ENCODE measurements at regions not wholly inside any gene's neighbourhood (a gene's known extent, or its start where the extent isn't known, plus 50 kb on each side); places are given as distances from the start of the nearest gene placed in this dataset.

DNA sequence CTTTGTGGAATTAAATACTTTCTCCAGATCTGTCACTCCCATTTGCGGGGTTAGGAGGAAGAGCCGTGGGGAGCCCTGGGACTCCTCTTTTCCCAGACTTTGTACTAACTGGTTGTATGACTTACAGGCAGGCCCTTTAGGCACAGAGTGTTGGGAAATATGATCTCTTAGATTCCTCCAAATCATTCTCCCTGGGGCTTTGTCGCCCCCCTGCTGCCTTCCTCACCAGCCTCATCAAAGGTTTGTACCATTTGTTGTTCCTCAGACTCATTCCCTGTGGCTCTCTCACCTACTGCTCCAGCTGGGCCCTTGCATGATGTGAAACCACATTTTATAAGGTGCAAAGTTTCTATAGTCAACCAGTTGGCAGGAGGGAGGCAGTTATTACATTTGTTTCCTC, 56.4 kb downstream of the CRYGS start:
- DNase-seq: no peak

- DNase-seq: no peak
Observed at GRCh38 chr3:186487037-186487436, 57.1 kb downstream of the CRYGS start.

GRCh38 chr3:186483611-186484340, 60.4 kb downstream of the CRYGS start:
- no peak for DNase-seq

- no peak for DNase-seq
Observed at GRCh38 chr3:186481526-186481925, 62.7 kb downstream of the CRYGS start.

GRCh38 chr3:186477876-186478275, 66.3 kb downstream of the CRYGS start:
- no peak for DNase-seq

DNA sequence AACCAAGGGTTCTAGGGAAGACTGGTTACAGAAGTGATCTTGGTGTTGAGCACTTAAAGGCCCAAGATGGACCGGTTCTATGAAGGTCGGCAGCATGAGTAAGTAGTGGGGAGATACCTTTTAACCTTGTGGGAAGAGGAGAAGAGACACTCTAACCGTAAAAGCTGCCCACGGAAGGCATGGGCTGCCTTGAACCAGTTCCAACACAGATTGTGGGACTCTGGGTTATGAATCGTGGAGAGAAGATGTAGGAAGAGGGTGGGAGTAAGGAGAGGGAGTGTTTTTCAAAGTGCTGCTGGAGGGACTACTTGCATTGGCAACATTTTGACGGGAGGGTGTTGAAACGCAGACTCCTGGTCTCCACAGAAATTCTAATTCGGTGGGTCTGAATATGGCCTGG, 67.1 kb downstream of the CRYGS start:
- no peak for DNase-seq

- DNase-seq: no peak
Observed at GRCh38 chr3:186476541-186476940, 67.6 kb downstream of the CRYGS start.

DNA sequence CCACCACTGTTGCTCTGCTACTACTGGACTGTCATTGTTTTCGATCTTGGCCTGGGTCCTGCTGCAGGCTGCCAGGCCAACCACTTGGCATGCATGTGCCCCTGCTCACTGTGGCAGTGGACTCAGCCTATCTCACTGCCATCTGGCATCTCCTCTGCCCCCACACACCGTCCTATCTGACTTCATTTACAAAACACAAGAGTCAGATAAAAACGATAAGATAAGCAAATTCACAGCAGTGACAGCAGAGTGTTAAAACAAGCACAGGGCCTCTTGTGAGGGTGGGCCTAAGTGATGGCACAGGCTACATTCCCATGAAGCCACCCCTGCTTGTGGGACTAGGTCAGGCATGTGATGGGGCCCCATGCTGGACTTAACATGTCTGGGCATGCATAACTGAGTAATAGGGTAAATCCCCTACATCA, 68.1 kb downstream of the CRYGS start:
- DNase-seq: no peak

DNA sequence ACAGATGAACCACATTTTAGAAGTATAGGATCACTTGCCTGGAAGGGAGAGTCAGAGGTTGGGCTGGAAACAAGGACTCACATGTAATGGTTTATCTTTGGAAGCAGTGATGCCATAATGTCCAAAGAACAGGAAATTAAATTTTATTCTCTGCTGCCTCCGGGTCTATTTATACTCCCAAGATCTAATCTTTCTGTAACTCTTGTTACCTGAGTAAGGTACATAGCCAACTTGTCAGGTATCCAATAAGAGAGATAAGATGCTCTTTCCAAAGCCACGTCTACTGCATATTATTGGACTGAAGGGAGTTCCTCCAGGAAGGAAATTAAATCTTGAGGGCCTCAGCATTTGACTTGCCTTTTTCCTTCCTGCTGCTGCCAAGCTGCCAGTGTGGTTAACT, 71.0 kb downstream of the CRYGS start:
- DNase-seq: no peak

- no peak for DNase-seq
Observed at GRCh38 chr3:186472456-186473008, 71.6 kb downstream of the CRYGS start.

DNA sequence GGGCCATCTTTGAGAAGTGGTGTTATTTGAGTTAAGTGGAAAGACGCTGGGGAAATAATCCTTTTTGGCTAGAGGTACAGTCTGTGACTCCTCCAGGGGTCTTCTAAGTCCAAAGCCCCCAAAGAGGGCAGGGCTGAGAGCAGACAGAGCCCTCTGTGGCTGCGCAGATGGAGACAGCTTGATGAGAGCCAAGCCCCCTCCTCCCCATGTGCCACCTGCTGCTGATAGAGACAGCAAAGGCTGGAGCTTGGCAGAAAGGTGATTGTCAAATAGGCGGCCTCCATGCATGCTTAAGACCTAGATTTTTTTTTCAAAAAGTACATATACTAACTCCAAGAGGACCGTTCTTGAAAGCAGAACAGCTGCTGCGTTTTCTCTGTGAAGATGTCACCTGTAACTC, 72.4 kb downstream of the CRYGS start:
- DNase-seq: no peak

GRCh38 chr3:186469525-186469924, 74.7 kb downstream of the CRYGS start:
- no peak for DNase-seq

- no peak for DNase-seq
Observed at GRCh38 chr3:186467969-186468368, 76.2 kb downstream of the CRYGS start.

GRCh38 chr3:186466391-186466974, 77.7 kb downstream of the CRYGS start:
- no peak for DNase-seq

DNA sequence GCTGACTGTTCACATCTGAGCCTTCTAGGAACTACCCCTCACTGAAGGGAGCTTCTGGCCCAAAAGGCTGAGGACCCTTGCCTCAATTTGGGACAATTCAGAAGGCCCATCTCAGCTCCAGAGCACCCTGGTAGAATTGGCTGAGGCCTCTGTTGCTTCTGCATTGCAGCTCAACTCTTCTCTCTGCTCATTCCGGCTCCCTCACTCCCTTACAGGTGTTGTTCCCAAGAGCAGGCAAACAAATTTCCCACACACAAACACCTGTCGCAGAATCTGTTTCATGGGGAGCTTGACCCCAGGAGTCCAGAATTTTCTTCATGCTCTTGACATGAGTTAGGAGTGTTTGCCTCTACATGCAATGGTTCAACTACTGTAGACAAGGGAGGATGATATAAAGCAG, 78.7 kb downstream of the CRYGS start:
- DNase-seq: no peak

DNA sequence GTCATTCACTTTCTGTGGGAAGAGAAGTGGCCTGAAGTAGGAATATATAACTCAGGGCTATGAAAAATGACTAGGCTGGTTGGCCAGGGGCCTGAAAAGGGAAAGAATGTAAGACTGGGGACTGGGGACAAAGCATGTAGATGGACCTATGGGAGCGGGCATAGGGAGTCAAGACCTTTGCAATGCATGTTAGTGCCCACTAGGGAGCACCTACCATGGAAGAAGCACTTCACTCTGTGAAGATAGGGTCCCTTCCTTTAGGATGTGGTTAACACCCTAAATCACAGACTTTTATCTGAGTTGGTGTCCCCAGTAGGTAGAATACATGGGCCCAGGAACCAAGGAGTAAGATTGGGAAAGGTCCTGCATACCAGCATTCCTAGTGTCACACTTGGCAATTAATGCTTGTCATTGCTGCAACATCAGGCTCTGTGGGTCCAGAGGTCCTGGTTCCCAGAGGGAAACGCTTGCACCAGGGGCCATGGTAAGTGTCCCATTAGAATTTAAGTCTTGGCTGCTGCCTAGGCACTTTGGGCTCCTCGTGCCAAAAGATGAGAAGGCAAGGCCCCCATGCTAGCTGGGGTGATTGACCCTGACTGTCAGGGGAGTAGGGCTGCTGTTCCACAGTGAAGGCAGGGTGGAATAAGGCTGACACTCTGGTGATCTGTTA, 79.6 kb downstream of the CRYGS start:
- DNase-seq: peak; percentile 7

- no peak for DNase-seq
Observed at GRCh38 chr3:186461141-186461540, 83.0 kb downstream of the CRYGS start.

DNA sequence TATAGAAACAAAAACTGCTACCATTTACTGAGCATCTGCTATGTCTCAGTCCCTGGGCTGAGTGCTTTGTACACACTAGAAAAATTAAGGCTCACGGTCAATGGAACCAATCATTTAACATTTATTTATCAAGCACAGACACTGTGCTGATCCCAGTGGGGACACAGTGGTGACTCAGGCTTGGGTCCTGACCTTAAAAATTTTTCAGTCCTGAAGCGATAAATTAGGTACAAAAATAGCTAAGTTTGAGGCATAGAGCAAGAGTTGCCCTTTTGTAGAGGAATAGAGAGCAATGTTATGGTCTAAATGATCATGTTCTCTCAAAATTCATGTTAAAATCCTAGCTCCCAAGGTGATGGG, 85.1 kb downstream of the CRYGS start:
- DNase-seq: no peak

GRCh38 chr3:186458306-186459107, 85.7 kb downstream of the CRYGS start:
- DNase-seq: no peak

- DNase-seq: no peak
Observed at GRCh38 chr3:186457236-186457635, 86.9 kb downstream of the CRYGS start.

- DNase-seq: no peak
Observed at GRCh38 chr3:186456731-186457191, 87.4 kb downstream of the CRYGS start.

GRCh38 chr3:186454881-186455703, 89.1 kb downstream of the CRYGS start:
- no peak for DNase-seq
